Astrocyte of the spinal cord (primary cell): ENCODE measurements at regions not wholly inside any gene's neighbourhood (a gene's known extent, or its start where the extent isn't known, plus 50 kb on each side); places are given as distances from the start of the nearest gene placed in this dataset.

Experiments used
- DNase-seq: peaks from one replicate; pipeline ENCODE4 v3.0.0; 2011; ENCODE audit warnings: low read depth, low spot score
- H3K4me3 ChIP-seq: 2 replicates; pipeline ENCODE4 v1.5.1; 2011; ENCODE audit warnings: low read depth, mild to moderate bottlenecking, low read length, moderate library complexity
- in situ Hi-C: cut with HindIII; loops from 2 replicates; pipeline ENCODE4 v1.10.0; 2017; ENCODE audit warnings: low sequenced_read_pairs
- TF ChIP-seq, protein P1 (sequence below): IDR thresholded peaks from 2 replicates; pipeline ENCODE4 v1.5.1; 2012; ENCODE audit warnings: low read depth, mild to moderate bottlenecking, low read length, inconsistent platforms

DNA sequence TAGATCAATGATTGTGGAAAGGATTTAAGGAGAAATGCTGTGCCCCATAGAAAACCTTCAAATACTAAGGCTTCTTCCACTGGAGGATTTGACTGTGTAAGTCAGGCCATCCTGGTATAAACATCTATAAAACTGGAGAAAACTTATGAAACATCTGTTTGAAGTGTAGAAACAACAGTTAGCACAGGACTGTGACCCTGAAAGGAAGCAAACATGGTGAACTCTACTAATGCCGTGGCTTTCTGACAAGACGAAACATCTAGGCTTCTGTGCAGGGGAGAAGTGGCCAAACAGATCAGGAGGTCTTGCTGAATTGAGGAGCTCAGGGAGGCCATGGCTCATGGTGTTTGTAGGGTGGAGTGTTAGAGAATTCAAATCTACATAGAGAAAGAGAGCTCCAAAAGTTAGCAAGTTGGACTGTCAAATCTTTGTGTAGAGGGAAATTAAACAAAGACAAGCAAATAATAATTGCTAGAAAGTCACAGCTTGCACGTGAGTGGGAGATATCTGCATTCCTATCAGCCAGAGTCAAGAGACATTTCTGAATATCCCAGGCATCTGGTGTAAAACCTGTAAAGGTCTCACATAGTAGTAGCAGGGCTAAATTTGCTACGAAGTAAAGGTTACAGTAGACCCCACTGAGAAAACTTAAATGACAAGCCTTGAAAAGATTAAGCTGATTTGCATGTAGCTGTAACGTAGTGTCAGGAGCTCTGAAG lies 566.8 kb upstream of the B3GALT2 start:
- no peak overlapping the region for H3K4me3 ChIP-seq
- TF ChIP-seq, protein P1, sequence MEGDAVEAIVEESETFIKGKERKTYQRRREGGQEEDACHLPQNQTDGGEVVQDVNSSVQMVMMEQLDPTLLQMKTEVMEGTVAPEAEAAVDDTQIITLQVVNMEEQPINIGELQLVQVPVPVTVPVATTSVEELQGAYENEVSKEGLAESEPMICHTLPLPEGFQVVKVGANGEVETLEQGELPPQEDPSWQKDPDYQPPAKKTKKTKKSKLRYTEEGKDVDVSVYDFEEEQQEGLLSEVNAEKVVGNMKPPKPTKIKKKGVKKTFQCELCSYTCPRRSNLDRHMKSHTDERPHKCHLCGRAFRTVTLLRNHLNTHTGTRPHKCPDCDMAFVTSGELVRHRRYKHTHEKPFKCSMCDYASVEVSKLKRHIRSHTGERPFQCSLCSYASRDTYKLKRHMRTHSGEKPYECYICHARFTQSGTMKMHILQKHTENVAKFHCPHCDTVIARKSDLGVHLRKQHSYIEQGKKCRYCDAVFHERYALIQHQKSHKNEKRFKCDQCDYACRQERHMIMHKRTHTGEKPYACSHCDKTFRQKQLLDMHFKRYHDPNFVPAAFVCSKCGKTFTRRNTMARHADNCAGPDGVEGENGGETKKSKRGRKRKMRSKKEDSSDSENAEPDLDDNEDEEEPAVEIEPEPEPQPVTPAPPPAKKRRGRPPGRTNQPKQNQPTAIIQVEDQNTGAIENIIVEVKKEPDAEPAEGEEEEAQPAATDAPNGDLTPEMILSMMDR, result no peak
- in situ Hi-C loops, result no loop called here
- DNase-seq, result no peak

DNA sequence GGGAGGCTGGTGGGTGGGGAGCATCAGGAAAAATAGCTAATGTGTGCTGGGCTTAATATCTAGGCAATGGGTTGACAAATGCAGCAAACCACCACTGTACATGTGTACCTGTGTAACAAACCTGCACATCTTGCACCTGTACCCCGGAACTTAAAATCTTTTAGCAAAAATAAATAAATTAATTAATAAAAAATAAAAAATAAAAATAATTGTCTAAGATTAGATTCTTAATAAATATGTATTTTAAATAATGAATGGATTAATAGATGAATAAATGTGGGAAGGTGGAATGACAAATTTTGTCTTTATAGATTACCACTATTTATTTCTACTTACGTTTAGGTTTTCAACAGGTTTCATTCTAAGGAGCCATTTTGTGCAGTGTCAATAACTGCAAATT lies 563.5 kb upstream of the B3GALT2 start:
- in situ Hi-C loops, result no loop called here
- TF ChIP-seq, protein P1, result no peak
- H3K4me3 ChIP-seq, result no peak overlapping the region
- no peak for DNase-seq

DNA sequence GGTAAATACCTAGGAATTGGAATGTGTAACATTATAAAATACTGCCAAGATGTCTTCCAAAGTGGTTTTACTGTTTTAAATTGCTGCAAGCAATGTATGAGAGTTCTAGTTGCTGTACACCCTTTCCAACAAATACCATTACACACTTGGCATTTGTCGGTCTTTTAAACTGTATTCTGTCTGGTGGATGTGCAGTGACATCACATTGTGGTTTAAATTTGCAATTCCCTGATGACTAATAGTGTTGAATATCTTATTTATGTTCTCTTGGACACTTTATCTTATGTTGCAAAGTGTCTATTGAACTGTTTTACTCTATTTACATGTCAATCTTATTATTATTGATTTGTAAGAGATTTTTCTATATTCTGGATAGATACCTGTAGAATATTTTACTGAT lies 561.2 kb upstream of the B3GALT2 start:
- no peak overlapping the region for H3K4me3 ChIP-seq
- in situ Hi-C loops, result no loop called here
- TF ChIP-seq, protein P1, result no peak
- DNase-seq, result peak; percentile 56

DNA sequence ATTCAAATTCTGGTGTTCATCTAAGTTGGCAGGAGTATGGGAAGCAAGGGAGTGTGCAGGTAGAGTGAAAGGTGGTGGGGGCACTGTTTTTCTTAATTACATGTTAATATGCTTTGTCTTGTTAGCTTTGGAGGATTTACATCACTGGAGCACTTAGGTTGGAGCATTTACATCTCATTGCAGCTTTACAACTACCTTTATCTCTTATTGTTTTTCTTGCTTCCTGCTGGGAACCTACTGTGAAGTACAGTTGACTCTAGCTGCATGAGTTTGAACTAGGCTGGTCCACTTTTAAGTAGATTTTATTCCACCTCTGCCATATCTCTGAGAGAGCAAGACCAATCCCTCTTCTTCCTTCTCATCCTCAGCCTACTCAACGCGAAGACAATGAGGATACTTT lies 554.8 kb upstream of the B3GALT2 start:
- TF ChIP-seq, protein P1, result no peak
- no peak for DNase-seq
- no peak overlapping the region for H3K4me3 ChIP-seq
- in situ Hi-C loops, result no loop called here

DNA sequence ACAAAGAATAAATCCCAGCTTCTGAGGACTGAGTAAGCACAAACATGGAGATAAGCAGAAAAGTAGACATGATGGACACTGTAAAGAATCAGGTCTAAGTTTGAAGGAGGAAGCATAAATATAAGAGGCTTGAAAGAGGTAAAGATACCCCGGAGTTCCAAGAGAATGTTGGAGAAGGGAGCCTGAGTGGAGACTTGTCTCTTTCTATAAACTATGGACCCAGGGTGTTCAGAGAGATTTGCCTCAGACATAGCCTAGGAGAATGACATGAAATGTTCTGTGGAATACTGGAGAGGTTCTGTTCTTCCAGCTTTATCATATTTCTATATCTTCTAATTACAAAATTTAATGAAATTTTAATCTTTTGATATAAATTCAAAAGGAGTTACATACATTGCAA lies 554.3 kb upstream of the B3GALT2 start:
- TF ChIP-seq, protein P1, result no peak
- no peak overlapping the region for H3K4me3 ChIP-seq
- DNase-seq, result no peak
- in situ Hi-C loops, result no loop called here

DNA sequence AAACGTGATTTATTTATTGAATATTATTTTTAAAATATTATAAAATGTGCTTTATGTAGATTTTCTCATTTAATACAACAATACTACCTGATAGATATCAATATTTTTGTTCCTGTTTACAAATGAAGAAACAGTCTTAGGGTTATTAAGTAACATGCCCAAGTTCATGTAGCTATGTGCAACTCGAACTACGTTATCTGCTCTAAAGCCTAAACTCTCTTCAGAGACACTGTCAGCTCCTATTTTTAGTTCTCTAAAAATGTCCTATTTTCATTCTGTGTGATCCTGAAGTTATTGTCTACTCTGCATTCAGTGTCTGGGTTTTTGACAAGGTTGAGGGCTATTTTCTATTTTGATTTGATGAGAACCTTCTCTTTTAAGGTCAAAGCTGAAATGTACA lies 550.1 kb upstream of the B3GALT2 start:
- no peak overlapping the region for H3K4me3 ChIP-seq
- DNase-seq, result no peak
- in situ Hi-C loops, result no loop called here
- TF ChIP-seq, protein P1, result no peak
